IgD-negative memory B cell (primary cell): ENCODE measurements at regions not wholly inside any gene's neighbourhood (a gene's known extent, or its start where the extent isn't known, plus 50 kb on each side); places are given as distances from the start of the nearest gene placed in this dataset.
"Not testable (repeated sequence)": the region's sequence is repeated elsewhere in the genome, so short reads cannot be mapped to it uniquely, and the experiment has no call there.

Source experiments
- H3K27ac Mint-ChIP-seq, 3 donors: one replicate each; pipeline ENCODE4 v1.8.0; 2020 to 2022; ENCODE audit warnings: mild to moderate bottlenecking in 3 of 3, mixed read lengths in 3 of 3, moderate library complexity in 1 of 3
- H3K27me3 Mint-ChIP-seq: one replicate; pipeline ENCODE4 v1.8.0; 2021; ENCODE audit warnings: mixed read lengths
- H3K36me3 Mint-ChIP-seq: one replicate; pipeline ENCODE4 v1.8.0; 2020; ENCODE audit warnings: mild to moderate bottlenecking, mixed read lengths
- H3K4me1 Mint-ChIP-seq, 3 donors: one replicate each; pipeline ENCODE4 v1.8.0; 2020 to 2022; ENCODE audit warnings: mixed read lengths in 3 of 3, mild to moderate bottlenecking in 1 of 3
- H3K4me3 Mint-ChIP-seq, 4 donors: one replicate each; pipeline ENCODE4 v1.8.0; 2020 to 2022; ENCODE audit warnings: mild to moderate bottlenecking in 4 of 4, mixed read lengths in 4 of 4, moderate library complexity in 3 of 4
- H3K9me3 Mint-ChIP-seq, 3 donors: one replicate each; pipeline ENCODE4 v1.8.0; 2020 to 2021; ENCODE audit warnings: mixed read lengths in 3 of 3, mild to moderate bottlenecking in 1 of 3

DNA sequence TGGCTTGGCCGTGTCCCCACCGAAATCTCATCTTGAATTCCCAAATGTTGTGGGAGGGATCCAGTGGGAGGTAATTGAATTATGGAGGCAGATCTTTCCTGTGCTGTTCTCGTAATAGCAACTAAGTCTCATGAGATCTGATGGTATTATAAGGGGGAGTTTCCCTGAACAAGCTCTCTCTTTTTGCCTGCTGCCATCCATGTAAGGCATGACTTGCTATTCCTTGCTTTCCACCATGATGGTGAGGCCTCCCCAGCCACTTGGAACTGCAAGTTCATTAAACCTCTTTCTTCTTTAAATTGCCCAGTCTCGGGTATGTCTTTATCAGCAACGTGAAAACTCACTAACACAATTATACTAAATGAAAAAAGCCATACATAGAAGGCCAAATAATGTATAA lies 101.3 kb upstream of the LYPLAL1 start:
- H3K9me3 Mint-ChIP-seq = peaks cover 3 to 24% (median 5%) of the 10 kb centered on the region in 3 donors
- H3K27me3 Mint-ChIP-seq = no peaks in the 10 kb centered on the region
- H3K4me3 Mint-ChIP-seq = no peak overlapping the region
- peaks cover 0 to 4% (median 4%) of the 10 kb centered on the region in 3 donors for H3K4me1 Mint-ChIP-seq
- H3K36me3 Mint-ChIP-seq = peaks cover 2% of the 10 kb centered on the region
- H3K27ac Mint-ChIP-seq = peak overlapping the region in 1 of 3 donors; percentile 15

DNA sequence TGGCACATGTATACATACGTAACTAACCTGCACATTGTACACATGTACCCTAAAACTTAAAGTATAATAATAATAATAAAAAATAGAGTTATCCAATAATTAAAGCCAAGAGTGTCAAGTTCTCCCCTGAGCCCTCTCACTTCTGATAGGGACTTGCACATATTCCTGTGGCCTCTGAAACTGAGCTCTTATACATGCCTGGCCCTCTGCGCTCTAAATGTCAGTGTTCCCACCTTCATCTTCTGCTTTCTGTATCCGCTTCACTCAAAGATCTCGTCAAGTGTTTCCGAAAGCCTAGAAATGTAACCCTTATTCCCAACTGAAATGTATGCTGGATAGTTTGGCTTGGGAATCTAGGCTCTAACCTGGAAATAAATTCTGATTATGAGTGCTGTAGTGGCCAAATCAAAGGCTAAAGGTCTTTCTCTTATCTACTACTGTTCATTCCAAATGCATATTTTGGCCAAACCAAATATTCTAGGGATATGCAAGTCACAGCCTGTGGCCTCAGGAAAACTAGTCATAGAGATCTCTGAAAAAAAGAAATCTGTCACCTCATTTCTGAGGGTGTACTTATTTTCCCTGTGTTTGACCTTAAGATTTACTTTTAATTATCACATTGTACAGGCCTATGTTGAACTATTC lies 99.5 kb upstream of the LYPLAL1 start:
- H3K9me3 Mint-ChIP-seq = peaks cover 3 to 20% (median 5%) of the 10 kb centered on the region in 3 donors
- peaks cover 0 to 4% (median 3%) of the 10 kb centered on the region in 3 donors for H3K4me1 Mint-ChIP-seq
- H3K27me3 Mint-ChIP-seq = no peaks in the 10 kb centered on the region
- no peak overlapping the region for H3K27ac Mint-ChIP-seq
- H3K4me3 Mint-ChIP-seq = no peak overlapping the region
- peaks cover 2% of the 10 kb centered on the region for H3K36me3 Mint-ChIP-seq

DNA sequence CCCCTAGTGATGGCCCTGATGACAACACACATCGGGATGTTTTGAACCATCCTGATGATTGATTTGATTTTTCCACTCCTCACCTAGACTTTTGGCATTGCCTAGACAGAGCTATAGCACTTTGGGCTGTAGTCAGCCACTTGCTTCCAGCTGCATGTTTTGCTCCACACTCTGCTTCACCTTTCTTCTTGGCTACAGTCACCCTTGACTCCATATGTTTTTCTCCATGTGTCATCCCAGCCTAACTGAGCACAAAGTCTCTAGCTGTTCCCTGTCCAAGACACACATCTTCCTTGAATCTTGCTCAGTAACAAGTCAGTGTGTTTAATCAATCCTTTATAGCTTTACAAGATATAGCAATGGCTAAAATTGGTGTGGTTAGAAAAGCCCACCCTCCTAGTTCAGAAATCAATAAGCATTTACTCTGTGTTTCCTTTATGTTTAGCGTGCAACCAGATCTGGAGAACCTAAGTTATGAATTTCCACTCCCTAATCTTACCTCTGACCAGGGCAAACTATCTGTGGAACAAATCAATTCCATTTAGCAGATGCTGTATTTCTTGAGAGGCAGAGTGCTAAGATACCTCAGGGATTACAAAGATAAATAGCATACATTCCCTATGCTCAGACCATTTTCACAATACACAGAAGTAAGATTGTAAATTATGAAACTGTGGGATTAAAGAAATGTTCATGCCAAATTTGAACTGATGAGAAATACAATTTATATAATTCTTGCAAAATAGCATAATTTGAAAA lies 98.4 kb upstream of the LYPLAL1 start:
- Mint-ChIP-seq H3K27ac (no peak overlapping the region), H3K4me1 (peaks cover 0 to 9% (median 1%) of the 10 kb centered on the region in 3 donors), H3K36me3 (peaks cover 2% of the 10 kb centered on the region), H3K9me3 (peaks cover 3 to 18% (median 5%) of the 10 kb centered on the region in 3 donors), H3K4me3 (no peak overlapping the region), H3K27me3 (no peaks in the 10 kb centered on the region)

DNA sequence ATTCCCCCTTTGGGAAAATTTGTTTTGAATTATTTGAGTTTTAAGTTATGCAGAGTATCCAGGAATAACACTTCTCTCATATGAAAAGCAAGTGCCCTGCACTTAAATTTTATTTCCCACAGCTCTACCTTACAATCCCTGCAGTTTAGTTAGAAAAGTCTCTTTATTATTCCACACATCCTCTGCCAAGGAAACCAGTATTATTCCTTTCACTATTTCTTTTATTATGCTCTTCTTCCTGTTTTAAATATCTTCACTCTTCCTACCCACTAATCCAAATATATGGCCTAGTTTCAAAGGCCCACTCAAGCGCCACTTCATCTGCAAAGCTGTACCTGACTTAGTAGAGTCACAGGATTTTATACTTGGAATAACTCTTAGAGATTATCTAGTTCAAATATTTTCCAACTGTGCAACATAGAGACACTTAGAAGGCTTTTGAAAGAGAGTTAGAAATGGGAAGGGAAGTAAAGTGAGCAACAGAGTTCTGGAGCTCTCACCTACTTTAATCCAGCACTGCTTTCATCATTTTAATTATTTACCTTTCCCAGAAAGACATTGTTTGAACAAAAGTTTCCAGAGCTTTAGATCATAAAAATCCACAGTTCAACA lies 97.2 kb upstream of the LYPLAL1 start:
- H3K27me3 Mint-ChIP-seq = no peaks in the 10 kb centered on the region
- peaks cover 2% of the 10 kb centered on the region for H3K36me3 Mint-ChIP-seq

DNA sequence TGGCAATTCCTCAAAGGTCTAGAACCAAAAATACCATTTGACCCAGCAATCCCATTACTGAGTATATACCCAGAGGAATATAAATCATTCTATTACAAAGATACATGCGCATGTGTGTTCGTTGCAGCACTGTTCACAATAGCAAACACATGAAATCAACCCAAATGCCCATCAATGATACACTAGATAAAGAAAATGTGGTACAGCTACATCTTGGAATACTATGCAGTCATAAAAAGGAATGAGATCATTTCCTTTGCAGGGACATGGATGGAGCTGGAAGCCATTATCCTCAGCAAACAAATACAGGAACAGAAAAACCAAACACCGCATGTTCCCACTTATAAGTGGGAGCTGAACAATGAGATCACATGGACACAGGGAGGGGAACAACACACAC lies 95.9 kb upstream of the LYPLAL1 start:
- not testable (repeated sequence) for H3K36me3 Mint-ChIP-seq, H3K27ac Mint-ChIP-seq, H3K4me3 Mint-ChIP-seq, H3K9me3 Mint-ChIP-seq, H3K27me3 Mint-ChIP-seq
- H3K4me1 Mint-ChIP-seq = peaks cover 6 to 27% (median 14%) of the 10 kb centered on the region in 3 donors

More for the DNA sequence above, 97.2 kb upstream of the LYPLAL1 start:
- H3K9me3 Mint-ChIP-seq = peaks cover 0 to 11% (median 5%) of the 10 kb centered on the region in 3 donors
- H3K4me1 Mint-ChIP-seq = peaks cover 0 to 17% (median 1%) of the 10 kb centered on the region in 3 donors
- H3K27ac Mint-ChIP-seq = no peak overlapping the region
- H3K4me3 Mint-ChIP-seq = no peak overlapping the region

DNA sequence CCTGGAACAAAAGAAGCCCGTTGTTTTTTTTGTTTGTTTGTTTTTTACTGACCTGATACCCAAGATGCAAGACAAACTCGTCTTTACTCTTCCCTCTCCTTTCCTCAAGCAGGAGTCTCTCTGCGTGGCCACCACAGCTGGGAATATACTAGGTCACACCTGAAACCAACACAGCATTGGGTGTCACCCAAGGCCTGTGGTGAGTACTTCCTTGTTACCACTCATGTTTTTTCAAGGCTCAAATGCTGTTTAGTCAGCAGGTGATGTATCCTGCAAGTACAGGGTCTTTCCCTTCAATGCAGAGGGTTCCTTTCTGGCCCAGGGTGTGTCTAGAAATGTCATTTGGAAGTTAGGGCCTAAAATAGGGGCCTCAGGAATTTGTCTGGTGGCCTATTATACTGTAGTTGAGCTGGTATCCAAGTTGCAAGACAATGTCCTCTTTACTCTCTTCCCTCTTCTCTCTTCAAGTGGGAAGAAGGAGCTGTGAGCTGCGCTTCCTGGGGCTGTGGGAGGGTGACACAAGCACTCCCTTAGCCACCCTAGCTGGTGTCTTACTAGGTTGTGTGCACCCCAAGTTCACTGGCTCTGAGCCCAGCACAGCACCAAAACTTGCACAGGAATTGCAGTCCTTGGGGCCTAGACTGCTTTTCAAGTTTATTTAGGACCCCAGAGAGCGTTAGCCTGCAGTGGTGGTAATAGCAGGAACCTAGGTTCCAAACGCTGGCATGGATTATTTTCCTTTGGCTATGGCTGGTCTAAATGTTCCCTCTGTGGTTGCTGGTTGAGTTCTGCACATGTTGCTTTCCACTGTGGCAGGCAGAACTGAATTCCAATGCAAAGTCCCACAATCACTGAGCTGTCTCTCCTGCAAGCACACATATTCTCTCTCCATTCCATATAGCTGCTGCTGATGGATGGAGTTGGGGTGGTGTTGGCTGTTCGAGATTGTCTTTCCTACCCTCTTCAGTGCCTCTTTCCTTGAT lies 91.4 kb upstream of the LYPLAL1 start:
- peak overlapping the region in 1 of 3 donors; percentile 66 for H3K27ac Mint-ChIP-seq
- H3K9me3 Mint-ChIP-seq = peaks cover 0 to 2% (median 0%) of the 10 kb centered on the region in 3 donors
- H3K4me3 Mint-ChIP-seq = peak overlapping the region in 1 of 4 donors; percentile 50
- no peaks in the 10 kb centered on the region for H3K27me3 Mint-ChIP-seq
- H3K4me1 Mint-ChIP-seq = peaks cover 15 to 38% (median 30%) of the 10 kb centered on the region in 3 donors
- H3K36me3 Mint-ChIP-seq = no peaks in the 10 kb centered on the region

DNA sequence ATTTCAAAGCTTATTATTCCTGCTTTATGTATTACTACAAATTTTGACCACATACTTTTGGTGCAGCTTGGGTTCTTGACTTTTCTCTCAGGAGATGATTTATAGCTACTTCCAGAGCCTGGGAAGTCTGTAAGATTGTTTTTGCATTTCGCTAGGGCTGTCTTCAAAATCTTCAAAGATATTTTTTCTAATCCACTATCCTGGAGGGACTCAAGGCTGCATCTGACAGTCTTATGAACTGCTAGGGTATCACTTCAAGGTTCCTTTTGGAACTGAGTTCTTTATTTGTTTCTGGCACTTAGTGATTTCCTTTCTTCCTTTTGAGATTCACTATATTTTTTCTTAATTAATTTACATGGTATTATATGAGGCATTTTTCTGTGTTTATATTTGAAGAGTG lies 90.0 kb upstream of the LYPLAL1 start:
- H3K4me3 Mint-ChIP-seq = no peak overlapping the region
- no peaks in the 10 kb centered on the region for H3K36me3 Mint-ChIP-seq
- peaks cover 0 to 2% (median 0%) of the 10 kb centered on the region in 3 donors for H3K9me3 Mint-ChIP-seq
- no peak overlapping the region for H3K27ac Mint-ChIP-seq
- H3K27me3 Mint-ChIP-seq = no peaks in the 10 kb centered on the region
- H3K4me1 Mint-ChIP-seq = peaks cover 26 to 48% (median 43%) of the 10 kb centered on the region in 3 donors

DNA sequence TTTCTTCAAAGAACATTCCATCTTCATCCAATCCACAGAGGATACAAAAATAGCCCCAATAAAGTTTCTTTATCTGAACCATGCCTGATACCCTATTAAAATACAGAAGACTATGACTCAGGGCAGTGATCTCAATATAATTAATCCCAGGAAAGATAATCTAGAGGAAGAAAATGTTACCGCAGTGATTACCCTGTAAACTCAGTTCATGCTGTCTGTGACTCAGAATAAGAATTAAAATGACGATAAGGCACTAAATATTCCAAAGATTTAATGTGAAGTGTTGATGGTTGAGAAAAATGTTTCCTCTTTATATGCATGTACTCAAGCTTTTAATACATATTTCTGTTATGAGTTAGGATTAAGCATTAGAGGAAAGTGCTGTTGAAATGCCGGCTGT lies 88.6 kb upstream of the LYPLAL1 start:
- no peak overlapping the region for H3K4me3 Mint-ChIP-seq
- no peaks in the 10 kb centered on the region for H3K27me3 Mint-ChIP-seq
- no peak overlapping the region for H3K27ac Mint-ChIP-seq
- H3K36me3 Mint-ChIP-seq = no peaks in the 10 kb centered on the region
- peaks cover 0 to 2% (median 0%) of the 10 kb centered on the region in 3 donors for H3K9me3 Mint-ChIP-seq
- peaks cover 40 to 57% (median 57%) of the 10 kb centered on the region in 3 donors for H3K4me1 Mint-ChIP-seq

DNA sequence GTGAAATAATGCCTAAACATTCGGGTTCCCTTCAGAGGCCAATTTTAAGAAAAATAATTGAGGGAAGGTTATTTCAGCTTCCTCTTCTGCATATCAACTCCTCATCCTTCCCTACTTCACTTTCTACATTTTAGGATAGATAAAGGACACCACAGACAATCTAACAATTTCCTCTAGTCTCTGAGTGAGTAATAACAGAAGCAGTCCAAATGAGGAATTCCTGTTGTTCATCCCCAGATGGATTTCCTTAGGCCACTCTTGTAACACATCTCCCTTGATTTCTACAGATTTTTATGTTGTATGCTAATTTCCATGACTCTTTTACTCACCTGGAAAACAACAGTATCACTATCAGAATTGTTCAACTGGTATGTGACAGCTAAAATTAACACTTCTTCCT lies 87.7 kb upstream of the LYPLAL1 start:
- H3K27me3 Mint-ChIP-seq = no peaks in the 10 kb centered on the region
- peaks cover 49 to 65% (median 60%) of the 10 kb centered on the region in 3 donors for H3K4me1 Mint-ChIP-seq

DNA sequence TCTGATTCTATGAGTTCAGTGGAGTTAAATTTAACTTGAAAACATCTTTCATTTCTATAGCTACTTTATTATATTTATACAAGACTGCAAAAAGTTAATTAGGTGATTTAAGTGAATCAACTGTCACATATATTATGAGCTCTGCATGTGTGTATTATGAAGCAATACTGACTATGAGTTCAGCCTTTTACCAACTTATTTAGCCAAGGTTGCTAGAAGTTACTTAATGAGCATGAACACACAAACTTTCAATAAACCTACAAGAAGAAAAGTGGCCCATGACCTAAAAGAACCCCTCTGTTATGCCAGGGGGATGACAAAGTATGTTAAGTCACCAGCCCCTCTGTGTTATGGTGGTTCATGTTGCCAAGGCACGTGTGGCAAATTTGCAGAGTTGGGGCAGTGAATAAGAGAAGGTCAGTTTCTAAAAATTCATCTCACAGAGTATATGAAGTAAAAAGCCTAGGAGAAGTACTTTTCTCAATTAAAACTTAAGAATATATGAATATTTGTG lies 86.7 kb upstream of the LYPLAL1 start:
- no peaks in the 10 kb centered on the region for H3K27me3 Mint-ChIP-seq
- peak overlapping the region in 1 of 3 donors; percentile 72 for H3K27ac Mint-ChIP-seq
- no peaks in the 10 kb centered on the region for H3K36me3 Mint-ChIP-seq
- peaks cover 51 to 64% (median 54%) of the 10 kb centered on the region in 3 donors for H3K4me1 Mint-ChIP-seq
- H3K4me3 Mint-ChIP-seq = no peak overlapping the region
- H3K9me3 Mint-ChIP-seq = peaks cover 0 to 5% (median 4%) of the 10 kb centered on the region in 3 donors

More for the DNA sequence above, 87.7 kb upstream of the LYPLAL1 start:
- H3K9me3 Mint-ChIP-seq = peaks cover 0 to 2% (median 0%) of the 10 kb centered on the region in 3 donors
- H3K36me3 Mint-ChIP-seq = no peaks in the 10 kb centered on the region
- H3K4me3 Mint-ChIP-seq = peak overlapping the region in 1 of 4 donors; percentile 33
- peak overlapping the region in 2 of 3 donors; percentile 4 to 28 for H3K27ac Mint-ChIP-seq

DNA sequence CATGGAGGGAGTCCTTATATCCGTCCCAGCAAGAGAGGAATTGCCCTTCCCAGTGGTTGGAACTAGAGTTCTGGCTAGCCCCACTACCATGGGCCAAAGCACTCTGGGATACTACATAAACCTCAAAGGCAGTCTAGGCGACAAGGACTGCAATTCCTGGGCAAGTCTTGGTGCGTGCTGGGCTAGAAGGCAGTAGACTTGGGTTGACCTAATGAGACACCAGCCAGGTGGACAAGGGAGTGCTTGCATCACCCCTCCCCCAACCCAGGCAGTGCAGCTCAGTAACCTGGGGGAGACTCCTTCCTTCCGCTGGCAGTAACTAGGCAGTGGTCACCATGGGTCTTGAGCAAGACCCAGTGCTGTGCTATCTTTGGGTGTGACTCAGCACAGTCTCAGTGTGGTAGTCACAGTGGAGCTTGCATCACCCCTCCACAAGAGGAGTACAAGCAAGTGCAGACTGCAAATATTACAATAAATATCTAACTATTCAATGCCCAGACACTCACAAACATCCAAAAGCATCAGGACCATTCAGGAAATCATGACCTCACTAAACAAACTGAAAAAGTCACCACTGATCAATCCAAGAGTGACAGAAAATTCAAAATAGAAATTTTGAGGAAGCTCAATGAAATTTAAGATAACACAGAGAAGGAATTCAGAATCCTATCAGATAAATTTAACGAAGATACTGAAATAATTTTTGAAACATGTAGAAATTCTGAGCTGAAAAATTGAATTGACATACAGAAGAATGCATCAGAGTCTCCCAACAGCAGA lies 84.7 kb upstream of the LYPLAL1 start:
- peak overlapping the region; percentile 24 to 89 (median 77) for H3K27ac Mint-ChIP-seq
- H3K36me3 Mint-ChIP-seq = no peaks in the 10 kb centered on the region

DNA sequence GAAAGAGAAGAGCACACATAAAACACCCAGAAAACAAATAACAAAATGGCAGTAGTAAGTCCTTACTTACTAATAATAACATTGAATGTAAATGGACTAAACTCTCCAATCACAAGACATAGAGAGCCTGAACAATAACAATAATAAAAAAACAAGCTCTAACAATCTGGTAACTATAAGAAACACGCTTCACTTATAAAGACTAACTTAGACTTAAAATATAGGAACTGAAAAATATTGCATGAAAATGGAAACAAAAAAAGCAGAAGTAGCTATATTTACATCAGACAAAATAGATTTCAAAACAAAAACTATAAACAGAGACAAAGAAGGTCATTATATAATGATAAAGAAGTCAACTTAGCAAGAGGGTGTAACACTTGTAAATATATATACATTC lies 83.1 kb upstream of the LYPLAL1 start:
- Mint-ChIP-seq H3K27ac (peak overlapping the region; percentile 24 to 89 (median 77)), H3K4me3 (peak overlapping the region in 3 of 4 donors; percentile 15 to 83 (median 33)), H3K27me3 (no peaks in the 10 kb centered on the region), H3K4me1 (peaks cover 48 to 57% (median 53%) of the 10 kb centered on the region in 3 donors), H3K36me3 (no peaks in the 10 kb centered on the region), H3K9me3 (peaks cover 0 to 26% (median 9%) of the 10 kb centered on the region in 3 donors)

More for the DNA sequence above, 84.7 kb upstream of the LYPLAL1 start:
- Mint-ChIP-seq H3K9me3 (peaks cover 0 to 23% (median 9%) of the 10 kb centered on the region in 3 donors), H3K4me1 (peaks cover 52 to 59% (median 53%) of the 10 kb centered on the region in 3 donors), H3K4me3 (peak overlapping the region in 3 of 4 donors; percentile 33 to 83 (median 49)), H3K27me3 (no peaks in the 10 kb centered on the region)

DNA sequence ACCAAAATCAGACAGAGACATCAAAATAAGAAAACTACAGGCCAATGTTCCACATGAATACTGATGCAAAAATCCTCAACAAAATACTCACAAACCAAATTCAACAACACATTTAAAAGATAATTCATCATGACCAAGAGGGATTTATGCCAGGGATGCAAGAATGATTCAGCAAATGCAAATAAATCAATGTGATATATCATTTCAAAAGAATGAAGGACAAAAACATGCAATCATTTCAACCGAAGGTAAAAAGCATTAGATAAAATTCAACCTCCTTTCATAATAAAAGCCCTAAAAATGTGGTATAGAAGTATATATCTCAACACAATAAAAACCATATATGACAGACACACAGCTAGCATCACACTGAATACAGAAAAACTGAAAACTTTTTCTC lies 81.5 kb upstream of the LYPLAL1 start:
- Mint-ChIP-seq H3K27ac (peak overlapping the region in 1 of 3 donors; percentile 50), H3K9me3 (peaks cover 2 to 33% (median 9%) of the 10 kb centered on the region in 3 donors), H3K4me1 (peaks cover 43 to 44% (median 44%) of the 10 kb centered on the region in 3 donors), H3K4me3 (peak overlapping the region in 2 of 4 donors; percentile 29 to 79), H3K36me3 (no peaks in the 10 kb centered on the region), H3K27me3 (no peaks in the 10 kb centered on the region)
